ENCODE measurements at regions not wholly inside any gene's neighbourhood (a gene's known extent, or its start where the extent isn't known, plus 50 kb on each side); places are given as distances from the start of the nearest gene placed in this dataset.

DNA sequence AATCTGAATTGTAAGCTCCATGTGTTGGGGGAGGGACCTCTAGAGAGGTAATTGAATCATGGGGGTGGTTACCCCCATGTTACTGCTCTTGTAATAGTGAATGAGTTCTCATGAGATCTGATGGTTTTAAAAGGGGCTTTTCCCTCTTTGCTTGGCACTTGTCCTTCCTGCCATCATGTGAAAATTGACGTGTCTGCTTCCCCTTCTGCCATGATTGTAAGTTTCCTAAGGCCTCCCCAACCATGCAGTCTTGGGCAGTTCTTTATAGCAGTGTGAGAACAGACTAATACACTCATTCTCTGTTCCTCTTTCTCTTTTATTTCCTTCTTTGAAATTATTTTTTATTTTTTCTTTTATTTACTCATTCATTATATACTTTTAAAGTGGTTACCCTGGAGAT, 239.4 kb downstream of the CSNK2A3 start:
- TF ChIP-seq, protein P1, sequence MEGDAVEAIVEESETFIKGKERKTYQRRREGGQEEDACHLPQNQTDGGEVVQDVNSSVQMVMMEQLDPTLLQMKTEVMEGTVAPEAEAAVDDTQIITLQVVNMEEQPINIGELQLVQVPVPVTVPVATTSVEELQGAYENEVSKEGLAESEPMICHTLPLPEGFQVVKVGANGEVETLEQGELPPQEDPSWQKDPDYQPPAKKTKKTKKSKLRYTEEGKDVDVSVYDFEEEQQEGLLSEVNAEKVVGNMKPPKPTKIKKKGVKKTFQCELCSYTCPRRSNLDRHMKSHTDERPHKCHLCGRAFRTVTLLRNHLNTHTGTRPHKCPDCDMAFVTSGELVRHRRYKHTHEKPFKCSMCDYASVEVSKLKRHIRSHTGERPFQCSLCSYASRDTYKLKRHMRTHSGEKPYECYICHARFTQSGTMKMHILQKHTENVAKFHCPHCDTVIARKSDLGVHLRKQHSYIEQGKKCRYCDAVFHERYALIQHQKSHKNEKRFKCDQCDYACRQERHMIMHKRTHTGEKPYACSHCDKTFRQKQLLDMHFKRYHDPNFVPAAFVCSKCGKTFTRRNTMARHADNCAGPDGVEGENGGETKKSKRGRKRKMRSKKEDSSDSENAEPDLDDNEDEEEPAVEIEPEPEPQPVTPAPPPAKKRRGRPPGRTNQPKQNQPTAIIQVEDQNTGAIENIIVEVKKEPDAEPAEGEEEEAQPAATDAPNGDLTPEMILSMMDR (IDR thresholded peaks at IDR 0.05) = no peak
- TF ChIP-seq, protein P2, sequence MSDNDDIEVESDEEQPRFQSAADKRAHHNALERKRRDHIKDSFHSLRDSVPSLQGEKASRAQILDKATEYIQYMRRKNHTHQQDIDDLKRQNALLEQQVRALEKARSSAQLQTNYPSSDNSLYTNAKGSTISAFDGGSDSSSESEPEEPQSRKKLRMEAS (CRISPR knock-in tag; IDR thresholded peaks at IDR 0.05) = no peak
- TF ChIP-seq ELF4 (CRISPR knock-in tag; IDR thresholded peaks at IDR 0.05; ENCODE audit: low read depth) = no peak
- TF ChIP-seq NR2C2 (CRISPR knock-in tag; IDR thresholded peaks at IDR 0.05) = no peak
- no peak for TF ChIP-seq GABPB1 (CRISPR knock-in tag; IDR thresholded peaks at IDR 0.05)
- no peak for TF ChIP-seq ATF1 (CRISPR knock-in tag; IDR thresholded peaks at IDR 0.05)
- TF ChIP-seq ZNF121 (CRISPR knock-in tag; IDR thresholded peaks at IDR 0.05) = no peak
- TF ChIP-seq IRF2 (CRISPR knock-in tag; IDR thresholded peaks at IDR 0.05; ENCODE audit: borderline replicate concordance, low read depth) = no peak
